PC-9 (cell line): ENCODE measurements at regions not wholly inside any gene's neighbourhood (a gene's known extent, or its start where the extent isn't known, plus 50 kb on each side); places are given as distances from the start of the nearest gene placed in this dataset.

Experiments
- BruUV-seq: library from RNA; stranded (reverse); fragments of 400-500 nt; replicated peaks from 2 replicates; lab custom pipeline; 2021; lab: Mats Ljungman, UMichigan
- CTCF ChIA-PET: fragments of 300-600 bp; sonication (Branson Sonifier 250); formaldehyde crosslinking; loops from one replicate; lab custom pipeline; 2022; ENCODE audit warnings: antibody characterized with exemption; lab: Charles Lee
- POLR2A ChIA-PET: fragments of 300-600 bp; sonication (Branson Sonifier 250); formaldehyde crosslinking; loops from one replicate; lab custom pipeline; 2022; ENCODE audit warnings: antibody characterized with exemption; ENCODE audit not compliant: unreplicated experiment; lab: Charles Lee
- DNase-seq, 2 experiments: peaks; one replicate each; pipeline versions ENCODE4 v3.0.0 to v3.0.0-alpha.2; 2015 to 2022; ENCODE audit warnings: mixed read lengths in 1 of 2
- H2AFZ ChIP-seq: fragments of 200-600 bp; sonication (generic); 2 replicates; pipeline ENCODE4 v1.8.1; 2017; ENCODE audit warnings: antibody characterized with exemption
- H3F3A ChIP-seq: fragments of 200-600 bp; sonication (generic); 2 replicates; pipeline ENCODE4 v1.8.1; 2017; ENCODE audit warnings: antibody characterized with exemption, mild to moderate bottlenecking, low read depth; ENCODE audit not compliant: insufficient read depth
- H3K27ac ChIP-seq: fragments of 200-600 bp; sonication (generic); 2 replicates; pipeline ENCODE4 v1.6.1; 2016; ENCODE audit warnings: mixed run types
- H3K27me3 ChIP-seq: fragments of 200-600 bp; sonication (generic); 2 replicates; pipeline ENCODE4 v1.6.1; 2016; ENCODE audit warnings: low read depth, mixed run types; ENCODE audit not compliant: insufficient read depth
- H3K36me3 ChIP-seq: fragments of 200-600 bp; sonication (generic); 2 replicates; pipeline ENCODE4 v1.6.1; 2016; ENCODE audit warnings: low read depth, mixed run types
- H3K4me1 ChIP-seq: fragments of 200-600 bp; sonication (generic); replicated peaks from 2 replicates; pipeline ENCODE4 v1.6.1; 2016; ENCODE audit warnings: mixed run types; ENCODE audit not compliant: insufficient read depth
- H3K4me2 ChIP-seq: fragments of 200-600 bp; sonication (generic); 2 replicates; pipeline ENCODE4 v1.6.1; 2017; ENCODE audit warnings: mixed run types
- H3K4me3 ChIP-seq: fragments of 200-600 bp; sonication (generic); 2 replicates; pipeline ENCODE4 v1.6.1; 2016; ENCODE audit warnings: mixed run types
- H3K79me2 ChIP-seq: fragments of 200-600 bp; sonication (generic); 2 replicates; pipeline ENCODE4 v1.6.1; 2017; ENCODE audit warnings: low read depth, mixed run types
- H3K9me2 ChIP-seq: fragments of 200-600 bp; sonication (generic); 2 replicates; pipeline ENCODE4 v1.8.1; 2017; ENCODE audit warnings: mild to moderate bottlenecking; ENCODE audit not compliant: insufficient read depth
- H3K9me3 ChIP-seq: fragments of 200-600 bp; sonication (generic); 2 replicates; pipeline ENCODE4 v1.8.1; 2016; ENCODE audit warnings: low read depth; ENCODE audit not compliant: insufficient read depth
- H4K20me1 ChIP-seq: fragments of 200-600 bp; sonication (generic); 2 replicates; pipeline ENCODE4 v1.8.1; 2017; ENCODE audit not compliant: insufficient read depth
- CTCF ChIP-seq: fragments of 200-600 bp; sonication (generic); conservative IDR thresholded peaks from 2 replicates; pipeline ENCODE4 v1.6.1; 2017; ENCODE audit warnings: mixed run types, antibody characterized with exemption, mild to moderate bottlenecking, moderate library complexity
- EZH2 ChIP-seq: fragments of 200-600 bp; sonication (generic); IDR thresholded peaks from 2 replicates; pipeline ENCODE4 v1.8.0; 2017; ENCODE audit warnings: antibody characterized with exemption, low read depth
- intact Hi-C: fragments of 100-400 bp; cut with micrococcal nuclease; formaldehyde crosslinking; loops from one replicate; pipeline ENCODE4 v1.10.0; 2022; ENCODE audit not compliant: unreplicated experiment

GRCh38 chr1:200299571-200299970 is 110.3 kb downstream of the ZNF281 start:
- no peaks in the 10 kb centered on the region for H3K79me2 ChIP-seq
- H3K9me2 ChIP-seq, result no peaks in the 10 kb centered on the region
- H3K9me3 ChIP-seq, result no peaks in the 10 kb centered on the region
- peaks cover 16% of the 10 kb centered on the region for H3F3A ChIP-seq
- intact Hi-C loops, result no loop called here
- CTCF ChIA-PET, result interaction anchor here (0.6 kb wide), 1 partner anchor 21 kb away, joined by 3 read pairs; no protein-coding TSS in a partner anchor
- peaks cover 16% of the 10 kb centered on the region for H3K4me1 ChIP-seq
- H3K36me3 ChIP-seq, result no peaks in the 10 kb centered on the region
- no peaks in the 10 kb centered on the region for H4K20me1 ChIP-seq
- POLR2A ChIA-PET, result no interaction called here
- no peak overlapping the region for H3K4me3 ChIP-seq
- no peak overlapping the region for H2AFZ ChIP-seq
- TF ChIP-seq EZH2 (no peak), CTCF (no peak)
- H3K4me2 ChIP-seq, result no peak overlapping the region
- BruUV-seq, result no TSS peak
- H3K27me3 ChIP-seq, result no peaks in the 10 kb centered on the region
- no peak for DNase-seq
- H3K27ac ChIP-seq, result no peak overlapping the region

- H3K79me2 ChIP-seq, result no peaks in the 10 kb centered on the region
- ChIA-PET POLR2A (no interaction called here), CTCF (interaction anchor here (0.6 kb wide), 1 partner anchor 77 kb away, joined by 4 read pairs; no protein-coding TSS in a partner anchor)
- no peak for DNase-seq
- no peaks in the 10 kb centered on the region for H3K27me3 ChIP-seq
- H2AFZ ChIP-seq, result no peak overlapping the region
- H3K4me2 ChIP-seq, result no peak overlapping the region
- BruUV-seq, result no TSS peak
- H3K4me3 ChIP-seq, result no peak overlapping the region
- intact Hi-C loops, result no loop called here
- TF ChIP-seq CTCF (no peak), EZH2 (no peak)
- no peaks in the 10 kb centered on the region for H3K9me3 ChIP-seq
- peaks cover 16% of the 10 kb centered on the region for H3K4me1 ChIP-seq
- H3K27ac ChIP-seq, result no peak overlapping the region
- H3F3A ChIP-seq, result peaks cover 16% of the 10 kb centered on the region
- H3K9me2 ChIP-seq, result no peaks in the 10 kb centered on the region
- no peaks in the 10 kb centered on the region for H3K36me3 ChIP-seq
- H4K20me1 ChIP-seq, result no peaks in the 10 kb centered on the region
These were observed 111.6 kb downstream of the ZNF281 start for GRCh38 chr1:200298242-200298641.

- CTCF ChIA-PET, result no interaction called here
- TF ChIP-seq CTCF, result no peak
- TF ChIP-seq EZH2, result no peak
- H4K20me1 ChIP-seq, result no peaks in the 10 kb centered on the region
- no peaks in the 10 kb centered on the region for H3K9me3 ChIP-seq
- H3K79me2 ChIP-seq, result no peaks in the 10 kb centered on the region
- no peak overlapping the region for H3K4me3 ChIP-seq
- no peaks in the 10 kb centered on the region for H3K27me3 ChIP-seq
- peaks cover 25% of the 10 kb centered on the region for H3K4me1 ChIP-seq
- H3K9me2 ChIP-seq, result no peaks in the 10 kb centered on the region
- peak overlapping the region; percentile 35 for H3K4me2 ChIP-seq
- no peak overlapping the region for H2AFZ ChIP-seq
- no peaks in the 10 kb centered on the region for H3K36me3 ChIP-seq
- H3F3A ChIP-seq, result peaks cover 16% of the 10 kb centered on the region
- peak in 1 of 2 experiments; percentile 79 for DNase-seq
- no TSS peak for BruUV-seq
- intact Hi-C loops, result no loop called here
- POLR2A ChIA-PET, result no interaction called here
- peak overlapping the region; percentile 35 for H3K27ac ChIP-seq
These were observed 113.7 kb downstream of the ZNF281 start for GRCh38 chr1:200296091-200296661.
